GM19395 (cell line): ENCODE measurements at regions not wholly inside any gene's neighbourhood (a gene's known extent, or its start where the extent isn't known, plus 50 kb on each side); places are given as distances from the start of the nearest gene placed in this dataset.

Experiments
- ATAC-seq: cut with Tn5 transposase; IDR thresholded peaks from one replicate; pipeline ENCODE4 v1.9.1; 2021; ENCODE audit warnings: mild to moderate bottlenecking, moderate library complexity; ENCODE audit not compliant: unreplicated experiment

GRCh38 chr5:2505217-2505616, 246.3 kb downstream of the IRX2 start:
- ATAC-seq: no peak

- ATAC-seq: no peak
Observed at GRCh38 chr5:2502970-2503594, 248.4 kb downstream of the IRX2 start.

GRCh38 chr5:2499917-2500316, 251.6 kb downstream of the IRX2 start:
- ATAC-seq: no peak

GRCh38 chr5:2496891-2497290, 254.6 kb downstream of the IRX2 start:
- ATAC-seq: no peak

- ATAC-seq: no peak
Observed at GRCh38 chr5:2496126-2496525, 255.4 kb downstream of the IRX2 start.

- no peak for ATAC-seq
Observed at GRCh38 chr5:2493356-2493755, 258.1 kb downstream of the IRX2 start.

GRCh38 chr5:2492476-2492875, 259.0 kb downstream of the IRX2 start:
- ATAC-seq: no peak

GRCh38 chr5:2491846-2492245, 259.6 kb downstream of the IRX2 start:
- ATAC-seq: no peak

- no peak for ATAC-seq
Observed at GRCh38 chr5:2489306-2489705, 262.2 kb downstream of the IRX2 start.

GRCh38 chr5:2488593-2488992, 262.9 kb downstream of the IRX2 start:
- ATAC-seq: no peak

- no peak for ATAC-seq
Observed at GRCh38 chr5:2487152-2487763, 264.2 kb downstream of the IRX2 start.

GRCh38 chr5:2486373-2486772, 265.1 kb downstream of the IRX2 start:
- no peak for ATAC-seq

GRCh38 chr5:2482778-2483177, 268.7 kb downstream of the IRX2 start:
- ATAC-seq: no peak

- ATAC-seq: no peak
Observed at GRCh38 chr5:2480871-2481270, 270.6 kb downstream of the IRX2 start.

- no peak for ATAC-seq
Observed at GRCh38 chr5:2475902-2476301, 275.6 kb downstream of the IRX2 start.

- no peak for ATAC-seq
Observed at GRCh38 chr5:2472670-2473069, 278.8 kb downstream of the IRX2 start.

GRCh38 chr5:2471152-2471879, 280.2 kb downstream of the IRX2 start:
- no peak for ATAC-seq

- no peak for ATAC-seq
Observed at GRCh38 chr5:2466966-2467365, 284.5 kb downstream of the IRX2 start.

- no peak for ATAC-seq
Observed at GRCh38 chr5:2465383-2465782, 286.1 kb downstream of the IRX2 start.

GRCh38 chr5:2464141-2464540, 287.3 kb downstream of the IRX2 start:
- ATAC-seq: no peak

- ATAC-seq: no peak
Observed at GRCh38 chr5:2461701-2462691, 289.5 kb downstream of the IRX2 start.
